ENCODE measurements at regions not wholly inside any gene's neighbourhood (a gene's known extent, or its start where the extent isn't known, plus 50 kb on each side); places are given as distances from the start of the nearest gene placed in this dataset.

DNA sequence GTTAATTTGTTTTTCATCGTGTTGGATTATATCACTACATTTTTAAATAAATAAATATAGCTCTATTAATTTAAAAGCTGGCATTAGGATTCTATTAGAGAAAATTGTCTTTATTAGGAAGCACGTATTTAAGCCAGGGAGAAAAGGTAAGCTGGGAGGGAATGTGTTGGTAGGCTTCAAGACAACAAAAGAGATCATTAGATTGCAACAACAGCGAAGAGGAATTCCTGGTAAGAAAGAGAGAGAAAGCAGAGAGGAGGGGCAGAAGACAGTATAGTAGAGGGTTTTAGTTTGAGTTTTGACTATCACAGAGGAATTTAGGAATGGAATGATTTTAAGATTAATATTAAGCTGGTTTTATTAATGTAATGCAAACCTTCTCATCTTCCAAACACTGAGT, 613.6 kb upstream of the USP15 start:
- no peaks in the 10 kb centered on the region for H3K9me3 ChIP-seq
- no peaks in the 10 kb centered on the region for H3K27me3 ChIP-seq (replicated peaks; ENCODE audit: insufficient read depth)
- DNase-seq (ENCODE audit: low spot score) = no peak
- H3K36me3 ChIP-seq = no peaks in the 10 kb centered on the region
- TF ChIP-seq POLR2A (IDR thresholded peaks at IDR 0.05) (no peak), POLR2AphosphoS5 (IDR thresholded peaks at IDR 0.05) (no peak)
- TF ChIP-seq, protein P1, sequence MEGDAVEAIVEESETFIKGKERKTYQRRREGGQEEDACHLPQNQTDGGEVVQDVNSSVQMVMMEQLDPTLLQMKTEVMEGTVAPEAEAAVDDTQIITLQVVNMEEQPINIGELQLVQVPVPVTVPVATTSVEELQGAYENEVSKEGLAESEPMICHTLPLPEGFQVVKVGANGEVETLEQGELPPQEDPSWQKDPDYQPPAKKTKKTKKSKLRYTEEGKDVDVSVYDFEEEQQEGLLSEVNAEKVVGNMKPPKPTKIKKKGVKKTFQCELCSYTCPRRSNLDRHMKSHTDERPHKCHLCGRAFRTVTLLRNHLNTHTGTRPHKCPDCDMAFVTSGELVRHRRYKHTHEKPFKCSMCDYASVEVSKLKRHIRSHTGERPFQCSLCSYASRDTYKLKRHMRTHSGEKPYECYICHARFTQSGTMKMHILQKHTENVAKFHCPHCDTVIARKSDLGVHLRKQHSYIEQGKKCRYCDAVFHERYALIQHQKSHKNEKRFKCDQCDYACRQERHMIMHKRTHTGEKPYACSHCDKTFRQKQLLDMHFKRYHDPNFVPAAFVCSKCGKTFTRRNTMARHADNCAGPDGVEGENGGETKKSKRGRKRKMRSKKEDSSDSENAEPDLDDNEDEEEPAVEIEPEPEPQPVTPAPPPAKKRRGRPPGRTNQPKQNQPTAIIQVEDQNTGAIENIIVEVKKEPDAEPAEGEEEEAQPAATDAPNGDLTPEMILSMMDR (IDR thresholded peaks at IDR 0.05) = no peak
- no peak overlapping the region for H3K27ac ChIP-seq
- no peak overlapping the region for H3K4me3 ChIP-seq
- intact Hi-C loops (cut with DNase I) = no loop called here
- no peaks in the 10 kb centered on the region for H3K4me1 ChIP-seq (replicated peaks)
- 74% methylated on average over 3 of the region's 3 CpGs for WGBS

DNA sequence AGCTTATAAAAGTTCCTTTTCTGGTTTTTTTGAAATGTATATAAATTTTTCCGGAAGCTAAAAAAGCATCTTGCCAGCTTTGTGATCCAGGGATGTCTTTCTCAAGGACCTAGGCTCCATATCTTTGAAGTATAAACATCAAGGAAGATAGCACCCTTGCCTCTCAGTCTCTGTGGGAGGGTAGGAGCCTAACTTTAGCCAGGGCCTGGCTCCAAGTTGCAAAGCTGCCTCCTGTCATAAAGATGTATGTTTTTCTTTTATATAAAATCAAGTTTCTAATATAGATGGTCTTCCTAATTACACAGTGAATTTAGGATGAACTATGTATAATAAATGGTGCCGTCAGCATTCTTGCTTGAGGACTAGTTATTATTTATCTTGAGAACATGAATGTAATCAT, 612.6 kb upstream of the USP15 start:
- intact Hi-C loops (cut with DNase I) = no loop called here
- 48% methylated on average over 2 of the region's 2 CpGs for WGBS
- no peak for TF ChIP-seq POLR2AphosphoS5 (IDR thresholded peaks at IDR 0.05)
- TF ChIP-seq, protein P1 (IDR thresholded peaks at IDR 0.05) = no peak
- TF ChIP-seq POLR2A (IDR thresholded peaks at IDR 0.05) = no peak

DNA sequence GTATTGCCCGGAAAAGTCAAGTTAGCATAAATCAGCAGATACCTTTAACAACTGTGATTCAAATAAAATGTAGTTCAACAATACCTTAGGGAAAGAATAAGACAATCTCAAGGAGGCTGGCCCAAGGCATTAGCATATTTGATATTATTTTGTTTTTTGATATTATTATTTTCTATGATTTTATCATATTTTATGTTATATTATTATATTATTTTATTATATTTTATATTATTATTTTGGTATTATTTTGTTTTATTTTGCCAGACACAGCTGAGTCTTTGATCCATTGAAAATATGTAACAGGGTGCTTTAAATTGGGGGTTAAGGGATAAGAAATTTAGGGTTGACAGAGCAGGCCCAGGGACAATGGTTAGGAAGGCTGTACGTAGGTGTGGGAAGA, 607.9 kb upstream of the USP15 start:
- no peak overlapping the region for H3K27ac ChIP-seq
- DNase-seq (ENCODE audit: low spot score) = no peak
- intact Hi-C loops (cut with DNase I) = no loop called here
- whole genome bisulfite sequencing = 81% methylated on average over 2 of the region's 2 CpGs
- H3K4me3 ChIP-seq = no peak overlapping the region
- H3K4me1 ChIP-seq (replicated peaks) = no peaks in the 10 kb centered on the region
- H3K27me3 ChIP-seq (replicated peaks; ENCODE audit: insufficient read depth) = no peaks in the 10 kb centered on the region
- TF ChIP-seq POLR2AphosphoS5 (IDR thresholded peaks at IDR 0.05) (no peak), POLR2A (IDR thresholded peaks at IDR 0.05) (no peak)
- TF ChIP-seq, protein P1 (IDR thresholded peaks at IDR 0.05) = no peak
- H3K9me3 ChIP-seq = no peaks in the 10 kb centered on the region
- H3K36me3 ChIP-seq = no peaks in the 10 kb centered on the region

More for the DNA sequence above, 612.6 kb upstream of the USP15 start:
- no peak for DNase-seq (ENCODE audit: low spot score)
- Histone ChIP-seq H3K27me3 (replicated peaks; ENCODE audit: insufficient read depth) (no peaks in the 10 kb centered on the region), H3K9me3 (no peaks in the 10 kb centered on the region), H3K36me3 (no peaks in the 10 kb centered on the region), H3K4me3 (no peak overlapping the region), H3K27ac (no peak overlapping the region), H3K4me1 (replicated peaks) (no peaks in the 10 kb centered on the region)

DNA sequence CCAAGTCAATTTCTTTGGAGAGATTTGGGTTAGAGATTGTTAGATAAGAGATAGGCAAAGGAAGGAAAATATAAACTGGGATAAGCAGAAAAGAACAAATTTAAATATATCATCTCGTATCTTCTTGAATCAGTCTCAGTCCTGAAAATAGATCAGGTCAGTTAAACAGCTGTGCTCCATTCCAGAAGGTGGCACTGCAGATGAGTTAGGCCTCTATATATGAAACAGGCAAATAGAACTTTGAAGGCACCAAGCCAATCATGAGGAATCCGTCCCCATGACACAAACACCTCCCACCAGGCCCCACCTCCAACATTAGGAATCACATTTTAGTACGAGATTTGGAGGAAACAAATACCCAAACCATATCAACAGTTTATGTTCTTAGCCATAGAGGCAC, 605.5 kb upstream of the USP15 start:
- no peak for TF ChIP-seq POLR2A (IDR thresholded peaks at IDR 0.05)
- TF ChIP-seq, protein P1 (IDR thresholded peaks at IDR 0.05) = no peak
- no peak for TF ChIP-seq POLR2AphosphoS5 (IDR thresholded peaks at IDR 0.05)
- Histone ChIP-seq H3K27me3 (replicated peaks; ENCODE audit: insufficient read depth) (no peaks in the 10 kb centered on the region), H3K4me3 (no peak overlapping the region), H3K36me3 (no peaks in the 10 kb centered on the region), H3K9me3 (no peaks in the 10 kb centered on the region), H3K27ac (no peak overlapping the region), H3K4me1 (replicated peaks) (no peaks in the 10 kb centered on the region)
- intact Hi-C loops (cut with DNase I) = no loop called here
- no peak for DNase-seq (ENCODE audit: low spot score)
- 42% methylated on average over 3 of the region's 3 CpGs for WGBS

DNA sequence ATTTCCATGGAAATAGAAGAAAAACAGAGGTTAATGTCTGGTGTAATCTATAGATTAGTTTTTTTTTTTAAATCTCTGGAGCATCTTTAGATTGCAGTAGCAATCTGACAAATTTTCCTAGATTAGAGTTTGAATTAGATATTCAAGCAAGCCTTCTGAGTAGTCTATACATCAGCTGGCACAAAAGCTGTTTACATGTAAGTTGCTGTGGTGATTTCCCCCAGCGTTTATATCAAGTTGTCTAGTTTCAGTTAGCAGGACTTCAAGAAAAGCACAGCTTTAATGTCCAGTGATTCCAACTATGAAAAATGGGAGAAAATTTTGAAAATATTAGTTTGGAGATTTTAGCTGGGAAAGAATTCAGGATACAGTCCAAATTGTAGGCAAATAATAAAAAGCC, 605.0 kb upstream of the USP15 start:
- Histone ChIP-seq H3K36me3 (no peaks in the 10 kb centered on the region), H3K9me3 (no peaks in the 10 kb centered on the region)
- TF ChIP-seq POLR2AphosphoS5 (IDR thresholded peaks at IDR 0.05) (no peak), POLR2A (IDR thresholded peaks at IDR 0.05) (no peak)
- TF ChIP-seq, protein P1 (IDR thresholded peaks at IDR 0.05) = no peak

More for the DNA sequence above, 605.0 kb upstream of the USP15 start:
- Histone ChIP-seq H3K27ac (no peak overlapping the region), H3K27me3 (replicated peaks; ENCODE audit: insufficient read depth) (no peaks in the 10 kb centered on the region), H3K4me1 (replicated peaks) (no peaks in the 10 kb centered on the region), H3K4me3 (no peak overlapping the region)
- intact Hi-C loops (cut with DNase I) = no loop called here
- WGBS = 62% methylated on average over 1 of the region's 1 CpG
- no peak for DNase-seq (ENCODE audit: low spot score)

Measured in prostate gland (tissue), 2 donors.